Endodermal cell (in vitro differentiated cells): ENCODE measurements at regions not wholly inside any gene's neighbourhood (a gene's known extent, or its start where the extent isn't known, plus 50 kb on each side); places are given as distances from the start of the nearest gene placed in this dataset.

Source experiments
- DNase-seq: peaks from one replicate; pipeline ENCODE4 v3.0.0-alpha.2; 2017
- H3K27ac ChIP-seq: 2 replicates; pipeline ENCODE4 v1.5.1; 2013; ENCODE audit warnings: mild to moderate bottlenecking, low read depth, low read length, moderate library complexity
- H3K27me3 ChIP-seq: 2 replicates; pipeline ENCODE4 v1.6.1; 2013; ENCODE audit warnings: mild to moderate bottlenecking, low read length, moderate library complexity; ENCODE audit not compliant: insufficient read depth, control insufficient read depth, poor library complexity, severe bottlenecking
- H3K36me3 ChIP-seq: 2 replicates; pipeline ENCODE4 v1.7.0; 2013; ENCODE audit warnings: mild to moderate bottlenecking, low read length, moderate library complexity; ENCODE audit not compliant: control insufficient read depth, insufficient read depth
- H3K4me1 ChIP-seq: one replicate; pipeline ENCODE4 v1.7.0; 2013; ENCODE audit warnings: low read length; ENCODE audit not compliant: control insufficient read depth, insufficient read depth
- H3K4me3 ChIP-seq: 2 replicates; pipeline ENCODE4 v1.5.1; 2013; ENCODE audit warnings: mild to moderate bottlenecking, low read length, moderate library complexity
- H3K9ac ChIP-seq: 2 replicates; pipeline ENCODE4 v1.6.1; 2013; ENCODE audit warnings: mild to moderate bottlenecking, low read length, moderate library complexity; ENCODE audit not compliant: poor library complexity, severe bottlenecking; ENCODE audit errors: extremely low read depth
- H3K9me3 ChIP-seq: 2 replicates; pipeline ENCODE4 v1.6.1; 2013; ENCODE audit warnings: mild to moderate bottlenecking, low read length, moderate library complexity; ENCODE audit not compliant: control insufficient read depth
- H3K27ac Mint-ChIP-seq: 2 replicates; pipeline ENCODE4 v1.8.0; 2020; ENCODE audit warnings: mixed read lengths
- H3K27me3 Mint-ChIP-seq: 2 replicates; pipeline ENCODE4 v1.8.0; 2021; ENCODE audit warnings: mild to moderate bottlenecking, mixed read lengths; ENCODE audit not compliant: insufficient read depth
- H3K36me3 Mint-ChIP-seq: 2 replicates; pipeline ENCODE4 v1.8.0; 2020; ENCODE audit warnings: low read depth, mixed read lengths
- H3K4me1 Mint-ChIP-seq: 2 replicates; pipeline ENCODE4 v1.8.0; 2020; ENCODE audit warnings: mixed read lengths
- H3K4me3 Mint-ChIP-seq: 2 replicates; pipeline ENCODE4 v1.8.0; 2020; ENCODE audit warnings: mild to moderate bottlenecking, moderate library complexity, mixed read lengths
- H3K9me3 Mint-ChIP-seq: 2 replicates; pipeline ENCODE4 v1.8.0; 2020; ENCODE audit warnings: mild to moderate bottlenecking, mixed read lengths
- CTCF ChIP-seq: fragments of 200-600 bp; sonication (generic); conservative IDR thresholded peaks from 2 replicates; pipeline ENCODE4 v1.5.0; 2021; ENCODE audit warnings: antibody characterized with exemption, mild to moderate bottlenecking
- WGBS, 2 experiments: methylation state at CpG; one replicate each; pipeline versions ENCODE4 v1.1.5 to v1.1.7; 2013; ENCODE audit warnings: missing lambda C conversion rate in 2 of 2, mixed read lengths in 1 of 2; ENCODE audit not compliant: insufficient coverage in 1 of 2, insufficient read length in 1 of 2; 5-methylcytosine and 5-hydroxymethylcytosine counted together

GRCh38 chr21:16900685-16901084 is 612.2 kb upstream of the CXADR start:
- WGBS, 2 experiments = 83 to 90% methylated on average over 1 of the region's 1 CpG
- Mint-ChIP-seq H3K36me3 (no peaks in the 10 kb centered on the region), H3K27me3 (no peaks in the 10 kb centered on the region), H3K4me1 (peaks cover 13% of the 10 kb centered on the region), H3K27ac (no peak overlapping the region), H3K4me3 (no peak overlapping the region), H3K9me3 (no peaks in the 10 kb centered on the region)
- Histone ChIP-seq H3K4me1 (no peaks in the 10 kb centered on the region), H3K4me3 (no peak overlapping the region), H3K27me3 (no peaks in the 10 kb centered on the region), H3K36me3 (no peaks in the 10 kb centered on the region), H3K9me3 (no peaks in the 10 kb centered on the region), H3K9ac (no peak overlapping the region), H3K27ac (peak overlapping the region; percentile 19)
- DNase-seq = no peak
- TF ChIP-seq CTCF = no peak

GRCh38 chr21:16908077-16908476 is 604.8 kb upstream of the CXADR start:
- Histone ChIP-seq H3K27ac (no peak overlapping the region), H3K9ac (no peak overlapping the region), H3K36me3 (no peaks in the 10 kb centered on the region), H3K9me3 (no peaks in the 10 kb centered on the region), H3K4me3 (no peak overlapping the region), H3K4me1 (no peaks in the 10 kb centered on the region), H3K27me3 (no peaks in the 10 kb centered on the region)
- H3K9me3 Mint-ChIP-seq = peaks cover 5% of the 10 kb centered on the region
- no peaks in the 10 kb centered on the region for H3K36me3 Mint-ChIP-seq
- WGBS, 2 experiments = 96 to 100% methylated on average over 1 of the region's 1 CpG
- H3K27ac Mint-ChIP-seq = no peak overlapping the region
- peaks cover 6% of the 10 kb centered on the region for H3K4me1 Mint-ChIP-seq
- H3K27me3 Mint-ChIP-seq = no peaks in the 10 kb centered on the region
- TF ChIP-seq CTCF = no peak
- no peak for DNase-seq
- H3K4me3 Mint-ChIP-seq = no peak overlapping the region

DNA sequence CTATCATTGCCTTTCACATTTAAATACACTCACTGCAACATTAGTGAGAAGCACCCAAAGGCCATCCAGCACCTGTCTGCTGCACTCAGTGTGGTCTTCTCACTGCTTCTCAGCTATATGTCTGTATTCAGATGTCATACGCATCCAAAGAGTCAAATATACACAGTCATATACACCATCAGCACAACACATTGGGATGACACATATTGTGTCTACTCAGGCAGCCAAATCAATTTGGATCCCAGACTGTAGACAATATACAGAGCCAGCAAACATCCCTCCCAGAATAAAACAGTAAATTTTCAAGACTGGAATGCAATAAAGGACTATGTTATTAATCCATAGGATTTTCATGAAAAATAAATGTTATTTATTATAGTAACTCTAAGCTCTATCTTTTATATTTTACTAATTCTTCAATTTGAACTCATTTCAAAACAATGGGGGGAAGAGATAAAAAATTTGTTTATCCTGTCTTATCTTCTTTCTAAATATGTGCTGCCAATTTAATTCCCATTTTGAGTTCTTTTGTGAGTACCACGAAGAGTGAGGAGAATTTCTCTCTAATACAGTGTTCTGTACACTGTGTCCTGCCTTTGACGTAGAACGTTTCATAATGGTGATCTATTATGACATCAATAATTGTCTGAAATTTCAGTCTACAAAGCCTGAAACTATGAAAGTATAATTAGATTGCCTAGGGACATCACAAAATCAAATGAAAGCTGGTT is 602.2 kb upstream of the CXADR start:
- Mint-ChIP-seq H3K36me3 (peaks cover 16% of the 10 kb centered on the region), H3K4me1 (peaks cover 6% of the 10 kb centered on the region), H3K9me3 (peaks cover 22% of the 10 kb centered on the region), H3K27me3 (no peaks in the 10 kb centered on the region), H3K27ac (no peak overlapping the region), H3K4me3 (no peak overlapping the region)
- Histone ChIP-seq H3K36me3 (no peaks in the 10 kb centered on the region), H3K4me3 (no peak overlapping the region), H3K9ac (no peak overlapping the region), H3K4me1 (no peaks in the 10 kb centered on the region), H3K27ac (no peak overlapping the region), H3K27me3 (no peaks in the 10 kb centered on the region), H3K9me3 (no peaks in the 10 kb centered on the region)
- DNase-seq = no peak
- TF ChIP-seq CTCF = no peak
- 82 to 97% methylated on average over 3 to 4 of the region's 4 CpGs for WGBS, 2 experiments
